ENCODE measurements at regions not wholly inside any gene's neighbourhood (a gene's known extent, or its start where the extent isn't known, plus 50 kb on each side); places are given as distances from the start of the nearest gene placed in this dataset.
"Not testable (repeated sequence)": the region's sequence is repeated elsewhere in the genome, so short reads cannot be mapped to it uniquely, and the experiment has no call there.

DNA sequence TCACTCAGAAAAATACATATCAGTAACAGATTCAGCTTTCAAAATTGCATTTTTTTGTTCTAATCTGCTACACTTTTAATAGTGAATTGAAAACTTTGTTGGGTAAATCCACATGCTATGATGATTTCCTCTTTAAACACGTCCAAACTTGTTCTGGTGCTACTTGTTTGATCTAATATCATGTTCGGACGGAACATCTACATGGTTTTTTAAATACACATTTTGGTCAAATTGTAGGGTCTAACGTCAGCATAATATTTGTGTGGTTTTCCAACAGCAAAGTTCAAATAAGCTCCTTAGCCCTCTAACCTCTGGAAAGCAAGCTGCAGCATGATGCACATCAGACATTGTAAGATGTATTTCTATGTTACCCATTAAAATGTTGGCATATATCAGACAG, 98.5 kb upstream of the OSTN start:
- TF ChIP-seq, protein P1, sequence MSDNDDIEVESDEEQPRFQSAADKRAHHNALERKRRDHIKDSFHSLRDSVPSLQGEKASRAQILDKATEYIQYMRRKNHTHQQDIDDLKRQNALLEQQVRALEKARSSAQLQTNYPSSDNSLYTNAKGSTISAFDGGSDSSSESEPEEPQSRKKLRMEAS (IDR thresholded peaks at IDR 0.05; ENCODE audit: low read depth, low read length), result no peak
- no peak for TF ChIP-seq POLR2A (IDR thresholded peaks at IDR 0.05; ENCODE audit: extremely low read depth, insufficient read length)
- DNase-seq (ENCODE audit: low read depth), result no peak
- no peak overlapping the region for H3K4me3 ChIP-seq (ENCODE audit: low read depth, low read length)

DNA sequence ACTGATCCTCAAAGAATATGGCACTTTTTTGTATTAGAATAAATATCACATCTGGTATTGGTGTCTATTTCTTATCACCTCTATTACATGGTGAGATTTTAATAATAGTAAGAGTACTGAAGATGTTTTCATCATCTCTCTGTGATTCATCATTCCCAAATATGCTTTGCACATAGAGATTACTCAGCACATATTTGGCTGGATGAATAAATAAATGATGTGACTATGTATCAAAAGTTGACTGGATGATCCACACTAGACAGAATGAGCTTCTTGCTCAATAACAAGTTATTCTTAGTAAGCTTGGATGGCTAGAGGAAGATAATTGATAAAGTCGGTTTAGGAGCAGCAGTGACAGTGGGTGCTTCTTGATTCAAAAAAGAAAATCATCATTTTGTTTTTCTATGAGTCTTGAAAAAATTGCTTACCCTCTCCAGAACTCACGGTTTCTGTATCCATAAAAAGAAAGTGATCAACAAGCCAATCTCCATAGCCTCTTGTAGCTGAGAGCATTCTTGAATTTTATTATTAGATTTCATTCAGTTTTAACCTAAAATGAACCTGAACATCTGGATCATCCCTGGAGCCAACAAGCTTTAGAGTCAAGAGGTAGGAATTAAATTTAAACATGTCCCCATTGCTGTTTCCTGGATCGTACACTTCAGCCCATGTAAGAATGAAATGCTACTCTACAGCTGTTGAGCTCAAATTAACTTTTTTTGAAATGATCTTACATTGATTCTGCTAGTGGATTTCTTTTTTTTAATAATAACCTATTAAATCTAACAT, 104.8 kb upstream of the OSTN start:
- no peak for DNase-seq (ENCODE audit: low read depth)
- H3K4me3 ChIP-seq (ENCODE audit: low read depth, low read length), result no peak overlapping the region
- TF ChIP-seq MYC (IDR thresholded peaks at IDR 0.05; ENCODE audit: low read depth, low read length) (no peak), POLR2A (IDR thresholded peaks at IDR 0.05; ENCODE audit: extremely low read depth, insufficient read length) (no peak)
- TF ChIP-seq, protein P1 (IDR thresholded peaks at IDR 0.05; ENCODE audit: low read depth, low read length), result no peak
- TF ChIP-seq, protein P2, sequence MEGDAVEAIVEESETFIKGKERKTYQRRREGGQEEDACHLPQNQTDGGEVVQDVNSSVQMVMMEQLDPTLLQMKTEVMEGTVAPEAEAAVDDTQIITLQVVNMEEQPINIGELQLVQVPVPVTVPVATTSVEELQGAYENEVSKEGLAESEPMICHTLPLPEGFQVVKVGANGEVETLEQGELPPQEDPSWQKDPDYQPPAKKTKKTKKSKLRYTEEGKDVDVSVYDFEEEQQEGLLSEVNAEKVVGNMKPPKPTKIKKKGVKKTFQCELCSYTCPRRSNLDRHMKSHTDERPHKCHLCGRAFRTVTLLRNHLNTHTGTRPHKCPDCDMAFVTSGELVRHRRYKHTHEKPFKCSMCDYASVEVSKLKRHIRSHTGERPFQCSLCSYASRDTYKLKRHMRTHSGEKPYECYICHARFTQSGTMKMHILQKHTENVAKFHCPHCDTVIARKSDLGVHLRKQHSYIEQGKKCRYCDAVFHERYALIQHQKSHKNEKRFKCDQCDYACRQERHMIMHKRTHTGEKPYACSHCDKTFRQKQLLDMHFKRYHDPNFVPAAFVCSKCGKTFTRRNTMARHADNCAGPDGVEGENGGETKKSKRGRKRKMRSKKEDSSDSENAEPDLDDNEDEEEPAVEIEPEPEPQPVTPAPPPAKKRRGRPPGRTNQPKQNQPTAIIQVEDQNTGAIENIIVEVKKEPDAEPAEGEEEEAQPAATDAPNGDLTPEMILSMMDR (IDR thresholded peaks at IDR 0.05; ENCODE audit: low read depth, low read length), result no peak

DNA sequence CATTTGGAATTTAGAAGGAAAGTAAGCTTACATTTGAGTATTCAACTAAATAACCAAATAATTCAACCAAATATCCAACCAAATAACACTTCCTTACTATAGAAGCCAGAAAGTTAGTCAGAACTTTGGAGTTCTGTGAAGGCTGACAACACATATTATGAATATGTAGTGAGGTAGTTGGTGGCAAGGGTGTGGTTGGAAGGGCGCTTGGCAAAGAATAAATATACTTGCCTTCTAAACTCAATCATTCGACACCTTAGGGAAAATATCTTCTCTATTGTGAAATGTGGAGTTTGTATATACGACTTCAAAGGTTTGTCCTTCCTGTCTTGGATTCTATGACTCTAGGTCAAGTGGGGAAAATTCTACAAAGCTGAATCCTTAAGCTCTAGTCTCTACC, 111.7 kb upstream of the OSTN start:
- no peak for DNase-seq (ENCODE audit: low read depth)
- H3K4me3 ChIP-seq (ENCODE audit: low read depth, low read length), result no peak overlapping the region
- no peak for TF ChIP-seq MYC (IDR thresholded peaks at IDR 0.05; ENCODE audit: low read depth, low read length)
- TF ChIP-seq, protein P2 (IDR thresholded peaks at IDR 0.05; ENCODE audit: low read depth, low read length), result no peak
- TF ChIP-seq, protein P1 (IDR thresholded peaks at IDR 0.05; ENCODE audit: low read depth, low read length), result no peak
- no peak for TF ChIP-seq POLR2A (IDR thresholded peaks at IDR 0.05; ENCODE audit: extremely low read depth, insufficient read length)

DNA sequence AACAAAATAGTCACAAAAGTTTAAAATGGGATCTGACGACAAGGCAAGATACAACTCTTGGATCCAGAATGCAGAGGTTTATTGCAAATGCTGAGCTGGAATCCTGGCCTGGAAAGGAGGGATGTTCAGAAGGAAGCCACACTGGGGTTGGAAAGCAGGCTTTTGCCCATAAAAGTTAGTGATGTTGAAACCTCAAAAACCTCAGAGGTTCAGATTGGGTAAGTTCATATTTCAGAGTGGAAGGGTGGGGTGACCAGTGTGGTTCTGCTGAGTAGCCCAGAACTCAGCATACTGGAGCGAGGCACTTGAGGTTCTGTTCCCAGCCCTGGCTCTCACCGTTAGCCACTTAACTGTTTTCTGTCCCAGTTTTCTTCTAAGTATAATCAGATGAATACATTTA, 114.0 kb upstream of the OSTN start:
- H3K4me3 ChIP-seq (ENCODE audit: low read depth, low read length), result no peak overlapping the region
- TF ChIP-seq POLR2A (IDR thresholded peaks at IDR 0.05; ENCODE audit: extremely low read depth, insufficient read length) (no peak), MYC (IDR thresholded peaks at IDR 0.05; ENCODE audit: low read depth, low read length) (no peak)
- TF ChIP-seq, protein P1 (IDR thresholded peaks at IDR 0.05; ENCODE audit: low read depth, low read length), result no peak
- TF ChIP-seq, protein P2 (IDR thresholded peaks at IDR 0.05; ENCODE audit: low read depth, low read length), result no peak
- no peak for DNase-seq (ENCODE audit: low read depth)

DNA sequence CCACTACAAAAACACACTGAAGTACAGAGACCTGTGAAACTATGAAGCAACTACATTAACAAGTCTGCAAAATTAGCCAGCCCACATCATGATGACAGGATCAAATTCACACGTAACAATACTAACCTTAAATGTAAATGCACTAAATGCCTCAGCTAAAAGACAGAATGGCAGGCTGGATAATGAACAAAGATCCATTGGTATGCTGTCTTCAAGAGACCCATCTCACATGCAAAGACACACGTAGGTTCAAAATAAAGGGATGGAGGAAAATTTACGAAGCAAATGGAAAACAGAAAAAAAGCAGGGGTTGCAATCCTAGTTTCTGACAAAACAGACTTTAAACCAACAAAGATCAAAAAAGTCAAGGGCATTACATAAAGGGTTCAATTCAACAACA, 120.1 kb upstream of the OSTN start:
- not testable (repeated sequence) for DNase-seq (ENCODE audit: low read depth)

DNA sequence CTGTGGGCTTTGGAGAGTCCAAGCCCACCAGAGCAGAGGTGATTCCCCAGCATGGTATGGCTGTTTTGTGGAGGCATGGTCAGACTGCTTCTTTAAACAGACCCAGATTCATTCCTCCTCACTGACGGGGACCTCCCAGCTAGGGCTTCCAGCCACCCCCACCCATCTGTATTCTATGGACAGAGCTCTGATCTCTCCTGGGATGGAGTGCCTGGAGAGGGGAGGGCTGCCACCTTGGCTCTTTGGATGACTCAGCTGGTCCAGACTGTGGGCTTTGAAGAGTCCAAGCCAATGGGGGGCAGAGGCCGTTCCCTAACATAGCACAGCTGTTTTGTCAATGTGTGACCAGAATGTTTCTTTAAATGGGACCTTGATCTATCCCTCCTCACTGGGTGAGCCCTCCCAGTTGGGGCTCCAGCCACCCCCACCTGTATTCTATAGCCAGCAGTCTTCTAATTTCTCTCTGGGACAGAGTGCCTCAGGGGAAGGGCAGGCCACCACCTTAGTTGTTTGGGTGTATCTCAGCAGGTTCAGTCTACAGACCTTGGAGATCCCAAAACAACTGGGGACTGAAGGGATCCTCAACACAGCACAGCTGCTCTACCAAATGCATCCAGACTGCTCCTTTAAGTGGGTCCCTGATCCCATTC, 122.0 kb upstream of the OSTN start:
- H3K4me3 ChIP-seq (ENCODE audit: low read depth, low read length), result no peak overlapping the region
- no peak for DNase-seq (ENCODE audit: low read depth)
- no peak for TF ChIP-seq MYC (IDR thresholded peaks at IDR 0.05; ENCODE audit: low read depth, low read length)

More for the DNA sequence above, 120.1 kb upstream of the OSTN start:
- H3K4me3 ChIP-seq (ENCODE audit: low read depth, low read length), result not testable (repeated sequence)

DNA sequence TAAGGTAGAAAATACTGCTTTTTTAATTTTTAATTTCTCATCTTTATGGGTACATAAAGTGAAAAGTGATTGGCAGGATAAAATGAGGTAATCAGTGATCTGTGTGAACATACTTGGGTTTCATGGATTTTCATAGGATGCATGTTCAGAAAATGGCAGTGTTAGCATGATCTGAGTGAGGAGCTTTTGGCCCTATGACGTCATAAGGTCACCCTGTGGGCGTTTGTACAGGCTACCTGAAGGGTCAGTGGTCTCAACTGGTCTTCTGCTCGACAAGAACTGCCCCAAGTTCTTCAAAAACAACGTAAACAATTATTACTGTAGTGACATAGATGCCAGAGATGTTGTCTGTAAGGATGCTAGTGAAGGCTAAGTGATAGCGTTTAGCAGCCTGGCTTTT, 124.5 kb upstream of the OSTN start:
- no peak overlapping the region for H3K4me3 ChIP-seq (ENCODE audit: low read depth, low read length)
- no peak for DNase-seq (ENCODE audit: low read depth)
- TF ChIP-seq, protein P1 (IDR thresholded peaks at IDR 0.05; ENCODE audit: low read depth, low read length), result no peak
- TF ChIP-seq, protein P2 (IDR thresholded peaks at IDR 0.05; ENCODE audit: low read depth, low read length), result no peak
- TF ChIP-seq POLR2A (IDR thresholded peaks at IDR 0.05; ENCODE audit: extremely low read depth, insufficient read length), result no peak
- TF ChIP-seq MYC (IDR thresholded peaks at IDR 0.05; ENCODE audit: low read depth, low read length), result no peak
